Activated T-cell treated with anti-CD3 and anti-CD28 coated beads, Interleukin-2, amount 50 U/mL, for 72 hours (primary cell): ENCODE measurements at regions not wholly inside any gene's neighbourhood (a gene's known extent, or its start where the extent isn't known, plus 50 kb on each side); places are given as distances from the start of the nearest gene placed in this dataset.
"Not testable (repeated sequence)": the region's sequence is repeated elsewhere in the genome, so short reads cannot be mapped to it uniquely, and the experiment has no call there.

ENCODE experiments used
- ATAC-seq, 2 donors: fragments of 150-1000 bp; cut with Tn5 transposase; replicated peaks in 1 of 2; 2 replicates each; pipeline ENCODE4 v1.10.0; 2021; ENCODE audit warnings: moderate library complexity in 2 of 2, mild to moderate bottlenecking in 1 of 2
- DNase-seq, 2 donors: peaks; one replicate each; pipeline ENCODE4 v3.0.0; 2021 to 2022; ENCODE audit warnings: mixed read lengths in 1 of 2
- H3K27ac Mint-ChIP-seq: one replicate; pipeline ENCODE4 v1.8.0; 2022; ENCODE audit warnings: mild to moderate bottlenecking, moderate library complexity, mixed read lengths
- H3K27me3 Mint-ChIP-seq: one replicate; pipeline ENCODE4 v1.8.0; 2022; ENCODE audit warnings: low read depth, mixed read lengths
- H3K36me3 Mint-ChIP-seq, 2 donors: one replicate each; pipeline ENCODE4 v1.8.0; 2022; ENCODE audit warnings: mixed read lengths in 2 of 2, mild to moderate bottlenecking in 1 of 2; ENCODE audit not compliant: insufficient read depth in 2 of 2
- H3K4me1 Mint-ChIP-seq: one replicate; pipeline ENCODE4 v1.8.0; 2022; ENCODE audit warnings: low read depth, mixed read lengths
- H3K4me3 Mint-ChIP-seq, 2 donors: one replicate each; pipeline ENCODE4 v1.8.0; 2022; ENCODE audit warnings: mild to moderate bottlenecking in 2 of 2, mixed read lengths in 2 of 2, moderate library complexity in 2 of 2
- H3K9me3 Mint-ChIP-seq, 2 donors: one replicate each; pipeline ENCODE4 v1.8.0; 2022; ENCODE audit warnings: mixed read lengths in 2 of 2

GRCh38 chr15:77872521-77873425 is 204.7 kb downstream of the TBC1D2B start:
- not testable (repeated sequence) for H3K27ac Mint-ChIP-seq, H3K36me3 Mint-ChIP-seq, H3K9me3 Mint-ChIP-seq, H3K4me1 Mint-ChIP-seq, H3K4me3 Mint-ChIP-seq, ATAC-seq, H3K27me3 Mint-ChIP-seq, DNase-seq

GRCh38 chr15:77871852-77872371 is 205.6 kb downstream of the TBC1D2B start:
- Mint-ChIP-seq H3K27me3 (no peaks in the 10 kb centered on the region), H3K36me3 (no peaks in the 10 kb centered on the region), H3K4me3 (no peak overlapping the region), H3K9me3 (no peaks in the 10 kb centered on the region), H3K4me1 (no peaks in the 10 kb centered on the region), H3K27ac (no peak overlapping the region)
- ATAC-seq, result no peak
- no peak for DNase-seq

- ATAC-seq, result peak; percentile 36 to 50
- Mint-ChIP-seq H3K4me3 (no peak overlapping the region), H3K36me3 (no peaks in the 10 kb centered on the region), H3K27me3 (no peaks in the 10 kb centered on the region), H3K27ac (no peak overlapping the region), H3K9me3 (no peaks in the 10 kb centered on the region), H3K4me1 (no peaks in the 10 kb centered on the region)
- peak; percentile 40 to 47 for DNase-seq
These were observed 207.1 kb downstream of the TBC1D2B start for GRCh38 chr15:77870195-77871065.

GRCh38 chr15:77869021-77869895 is 208.3 kb downstream of the TBC1D2B start:
- Mint-ChIP-seq H3K36me3 (no peaks in the 10 kb centered on the region), H3K4me3 (no peak overlapping the region), H3K27me3 (no peaks in the 10 kb centered on the region), H3K9me3 (no peaks in the 10 kb centered on the region), H3K27ac (no peak overlapping the region), H3K4me1 (no peaks in the 10 kb centered on the region)
- ATAC-seq (no peak), DNase-seq (no peak)

GRCh38 chr15:77868048-77868629 is 209.4 kb downstream of the TBC1D2B start:
- not testable (repeated sequence) for DNase-seq, H3K4me1 Mint-ChIP-seq, H3K36me3 Mint-ChIP-seq, H3K4me3 Mint-ChIP-seq, H3K9me3 Mint-ChIP-seq, ATAC-seq, H3K27me3 Mint-ChIP-seq, H3K27ac Mint-ChIP-seq

- Mint-ChIP-seq H3K4me3 (no peak overlapping the region), H3K27ac (no peak overlapping the region), H3K27me3 (no peaks in the 10 kb centered on the region), H3K36me3 (no peaks in the 10 kb centered on the region), H3K4me1 (no peaks in the 10 kb centered on the region), H3K9me3 (no peaks in the 10 kb centered on the region)
- no peak for DNase-seq
- ATAC-seq, result no peak
These were observed 210.1 kb downstream of the TBC1D2B start for GRCh38 chr15:77867266-77868047.

GRCh38 chr15:77866596-77867125 is 210.8 kb downstream of the TBC1D2B start:
- no peak for ATAC-seq
- H3K27me3 Mint-ChIP-seq, result no peaks in the 10 kb centered on the region
- H3K4me3 Mint-ChIP-seq, result no peak overlapping the region
- no peaks in the 10 kb centered on the region for H3K36me3 Mint-ChIP-seq
- H3K4me1 Mint-ChIP-seq, result no peaks in the 10 kb centered on the region
- no peaks in the 10 kb centered on the region for H3K9me3 Mint-ChIP-seq
- no peak overlapping the region for H3K27ac Mint-ChIP-seq
- DNase-seq, result no peak

GRCh38 chr15:77866186-77866585 is 211.3 kb downstream of the TBC1D2B start:
- H3K36me3 Mint-ChIP-seq, result no peaks in the 10 kb centered on the region
- DNase-seq, result no peak
- no peaks in the 10 kb centered on the region for H3K4me1 Mint-ChIP-seq
- H3K9me3 Mint-ChIP-seq, result no peaks in the 10 kb centered on the region
- no peak overlapping the region for H3K27ac Mint-ChIP-seq
- no peak overlapping the region for H3K4me3 Mint-ChIP-seq
- no peaks in the 10 kb centered on the region for H3K27me3 Mint-ChIP-seq
- no peak for ATAC-seq

- ATAC-seq (no peak), DNase-seq (no peak)
- Mint-ChIP-seq H3K9me3 (no peaks in the 10 kb centered on the region), H3K27ac (no peak overlapping the region), H3K4me3 (no peak overlapping the region), H3K27me3 (no peaks in the 10 kb centered on the region), H3K36me3 (no peaks in the 10 kb centered on the region), H3K4me1 (no peaks in the 10 kb centered on the region)
These were observed 211.8 kb downstream of the TBC1D2B start for GRCh38 chr15:77865701-77866100.

GRCh38 chr15:77865106-77865610 is 212.4 kb downstream of the TBC1D2B start:
- H3K4me1 Mint-ChIP-seq, result no peaks in the 10 kb centered on the region
- no peaks in the 10 kb centered on the region for H3K36me3 Mint-ChIP-seq
- no peaks in the 10 kb centered on the region for H3K27me3 Mint-ChIP-seq
- no peak for ATAC-seq
- no peak overlapping the region for H3K4me3 Mint-ChIP-seq
- DNase-seq, result no peak
- no peak overlapping the region for H3K27ac Mint-ChIP-seq
- H3K9me3 Mint-ChIP-seq, result no peaks in the 10 kb centered on the region

GRCh38 chr15:77864211-77865105 is 213.1 kb downstream of the TBC1D2B start:
- H3K4me1 Mint-ChIP-seq, result no peaks in the 10 kb centered on the region
- DNase-seq, result no peak
- H3K27me3 Mint-ChIP-seq, result no peaks in the 10 kb centered on the region
- no peaks in the 10 kb centered on the region for H3K36me3 Mint-ChIP-seq
- H3K9me3 Mint-ChIP-seq, result no peaks in the 10 kb centered on the region
- H3K4me3 Mint-ChIP-seq, result no peak overlapping the region
- ATAC-seq, result no peak
- no peak overlapping the region for H3K27ac Mint-ChIP-seq
